ENCODE measurements at regions not wholly inside any gene's neighbourhood (a gene's known extent, or its start where the extent isn't known, plus 50 kb on each side); places are given as distances from the start of the nearest gene placed in this dataset.

DNA sequence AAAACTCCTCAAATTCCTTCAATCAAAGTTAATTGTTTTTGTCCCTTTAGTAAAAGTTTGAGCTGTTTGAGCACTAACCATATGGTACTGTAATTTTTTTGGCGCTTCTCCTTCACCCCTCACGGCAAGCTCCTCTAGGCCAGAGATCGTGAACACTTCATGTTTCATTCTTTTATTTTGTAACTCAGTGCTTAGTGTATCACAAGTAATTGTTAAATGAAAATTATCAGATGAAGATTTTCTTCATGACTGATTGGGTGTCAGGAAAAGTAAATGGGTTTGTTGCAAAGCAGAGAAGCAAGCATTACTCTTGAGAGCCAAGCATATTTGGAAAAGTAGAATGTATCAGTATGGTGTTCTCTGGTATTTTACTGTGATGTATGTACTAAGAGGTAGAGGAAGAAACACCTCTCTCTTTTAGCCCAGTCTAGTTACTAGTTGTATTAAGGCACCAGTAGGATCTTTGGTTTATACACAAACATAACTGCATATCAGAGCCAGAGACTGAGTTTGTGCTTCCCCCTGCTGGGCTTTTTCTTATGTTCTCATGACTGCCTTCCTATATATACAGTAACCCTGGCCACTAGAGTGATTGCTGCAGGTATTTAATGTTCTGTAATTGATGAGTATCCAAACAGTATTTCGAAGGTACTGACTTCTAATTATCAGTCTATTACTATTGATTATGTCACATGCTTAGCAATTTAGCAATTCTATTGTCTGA, 202.3 kb upstream of the KLHL1 start:
- H3K27ac Mint-ChIP-seq (ENCODE audit: unreplicated experiment): no peak overlapping the region
- DNase-seq: no peak
- H3K36me3 Mint-ChIP-seq (ENCODE audit: unreplicated experiment): no peaks in the 10 kb centered on the region
- no peaks in the 10 kb centered on the region for H3K27me3 Mint-ChIP-seq (ENCODE audit: unreplicated experiment)
- H3K4me3 Mint-ChIP-seq (ENCODE audit: unreplicated experiment): no peak overlapping the region
- no peaks in the 10 kb centered on the region for H3K4me1 Mint-ChIP-seq (ENCODE audit: low read depth, unreplicated experiment)
- TF ChIP-seq, protein P1, sequence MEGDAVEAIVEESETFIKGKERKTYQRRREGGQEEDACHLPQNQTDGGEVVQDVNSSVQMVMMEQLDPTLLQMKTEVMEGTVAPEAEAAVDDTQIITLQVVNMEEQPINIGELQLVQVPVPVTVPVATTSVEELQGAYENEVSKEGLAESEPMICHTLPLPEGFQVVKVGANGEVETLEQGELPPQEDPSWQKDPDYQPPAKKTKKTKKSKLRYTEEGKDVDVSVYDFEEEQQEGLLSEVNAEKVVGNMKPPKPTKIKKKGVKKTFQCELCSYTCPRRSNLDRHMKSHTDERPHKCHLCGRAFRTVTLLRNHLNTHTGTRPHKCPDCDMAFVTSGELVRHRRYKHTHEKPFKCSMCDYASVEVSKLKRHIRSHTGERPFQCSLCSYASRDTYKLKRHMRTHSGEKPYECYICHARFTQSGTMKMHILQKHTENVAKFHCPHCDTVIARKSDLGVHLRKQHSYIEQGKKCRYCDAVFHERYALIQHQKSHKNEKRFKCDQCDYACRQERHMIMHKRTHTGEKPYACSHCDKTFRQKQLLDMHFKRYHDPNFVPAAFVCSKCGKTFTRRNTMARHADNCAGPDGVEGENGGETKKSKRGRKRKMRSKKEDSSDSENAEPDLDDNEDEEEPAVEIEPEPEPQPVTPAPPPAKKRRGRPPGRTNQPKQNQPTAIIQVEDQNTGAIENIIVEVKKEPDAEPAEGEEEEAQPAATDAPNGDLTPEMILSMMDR (IDR thresholded peaks at IDR 0.05; ENCODE audit: partially characterized antibody, unreplicated experiment): peak; percentile 40
- H3K9me3 Mint-ChIP-seq (ENCODE audit: unreplicated experiment): no peaks in the 10 kb centered on the region

GRCh38 chr13:70297189-70297616, 189.0 kb upstream of the KLHL1 start:
- Mint-ChIP-seq H3K36me3 (ENCODE audit: unreplicated experiment) (peaks cover 9% of the 10 kb centered on the region), H3K9me3 (ENCODE audit: unreplicated experiment) (peaks cover 3% of the 10 kb centered on the region), H3K4me1 (ENCODE audit: low read depth, unreplicated experiment) (no peaks in the 10 kb centered on the region), H3K27me3 (ENCODE audit: unreplicated experiment) (no peaks in the 10 kb centered on the region), H3K27ac (ENCODE audit: unreplicated experiment) (no peak overlapping the region), H3K4me3 (ENCODE audit: unreplicated experiment) (no peak overlapping the region)
- TF ChIP-seq, protein P1 (IDR thresholded peaks at IDR 0.05; ENCODE audit: partially characterized antibody, unreplicated experiment): no peak
- no peak for DNase-seq

DNA sequence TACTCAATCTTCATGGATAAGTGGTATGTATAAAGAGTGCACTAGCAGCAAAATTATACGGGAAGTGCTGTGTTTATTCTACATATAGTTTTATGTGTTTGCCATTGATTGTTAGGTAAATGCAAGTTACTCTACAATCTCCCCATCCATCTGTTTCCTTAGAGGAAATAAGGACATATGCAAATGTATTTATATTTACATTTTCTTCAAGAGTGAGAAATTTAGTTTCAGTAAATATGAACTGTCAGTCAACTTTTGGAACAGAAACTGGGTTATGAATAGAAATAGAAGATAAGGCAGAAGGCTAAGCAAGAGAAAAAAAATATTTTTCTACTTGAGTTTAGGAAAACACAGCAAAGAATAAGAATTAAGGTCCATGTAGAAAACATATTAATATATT, 176.1 kb upstream of the KLHL1 start:
- Mint-ChIP-seq H3K27me3 (ENCODE audit: unreplicated experiment) (no peaks in the 10 kb centered on the region), H3K27ac (ENCODE audit: unreplicated experiment) (no peak overlapping the region), H3K9me3 (ENCODE audit: unreplicated experiment) (no peaks in the 10 kb centered on the region), H3K4me3 (ENCODE audit: unreplicated experiment) (no peak overlapping the region), H3K4me1 (ENCODE audit: low read depth, unreplicated experiment) (no peaks in the 10 kb centered on the region), H3K36me3 (ENCODE audit: unreplicated experiment) (no peaks in the 10 kb centered on the region)
- TF ChIP-seq, protein P1 (IDR thresholded peaks at IDR 0.05; ENCODE audit: partially characterized antibody, unreplicated experiment): no peak
- no peak for DNase-seq

- Mint-ChIP-seq H3K9me3 (ENCODE audit: unreplicated experiment) (no peaks in the 10 kb centered on the region), H3K4me1 (ENCODE audit: low read depth, unreplicated experiment) (no peaks in the 10 kb centered on the region), H3K27ac (ENCODE audit: unreplicated experiment) (no peak overlapping the region), H3K4me3 (ENCODE audit: unreplicated experiment) (no peak overlapping the region), H3K27me3 (ENCODE audit: unreplicated experiment) (no peaks in the 10 kb centered on the region), H3K36me3 (ENCODE audit: unreplicated experiment) (no peaks in the 10 kb centered on the region)
- TF ChIP-seq, protein P1 (IDR thresholded peaks at IDR 0.05; ENCODE audit: partially characterized antibody, unreplicated experiment): no peak
- DNase-seq: no peak
Measured at GRCh38 chr13:70275841-70276240, 167.6 kb upstream of the KLHL1 start.

GRCh38 chr13:70255406-70255991, 147.2 kb upstream of the KLHL1 start:
- Mint-ChIP-seq H3K9me3 (ENCODE audit: unreplicated experiment) (no peaks in the 10 kb centered on the region), H3K27me3 (ENCODE audit: unreplicated experiment) (no peaks in the 10 kb centered on the region), H3K4me1 (ENCODE audit: low read depth, unreplicated experiment) (peaks cover 2% of the 10 kb centered on the region), H3K36me3 (ENCODE audit: unreplicated experiment) (no peaks in the 10 kb centered on the region), H3K4me3 (ENCODE audit: unreplicated experiment) (no peak overlapping the region), H3K27ac (ENCODE audit: unreplicated experiment) (no peak overlapping the region)
- TF ChIP-seq, protein P1 (IDR thresholded peaks at IDR 0.05; ENCODE audit: partially characterized antibody, unreplicated experiment): no peak
- no peak for DNase-seq
